Psoas muscle (tissue), 7 donors: ENCODE measurements at regions not wholly inside any gene's neighbourhood (a gene's known extent, or its start where the extent isn't known, plus 50 kb on each side); places are given as distances from the start of the nearest gene placed in this dataset.

Source experiments
- ATAC-seq, 4 donors: fragments of 200-7000 bp; cut with Tn5 transposase; one replicate each; pipeline ENCODE4 v1.9.1; 2020; ENCODE audit warnings: moderate library complexity in 3 of 4, mild to moderate bottlenecking in 2 of 4
- DNase-seq, 2 donors: peaks; one replicate each; pipeline ENCODE4 v3.0.0-alpha.2; 2020
- H3K27ac ChIP-seq: fragments of 200-600 bp; one replicate; pipeline ENCODE4 v1.8.0; 2022
- H3K27me3 ChIP-seq, 3 donors: fragments of 200-600 bp in 1 of 3; one replicate each; pipeline versions ENCODE4 v1.6.1 to v1.8.0; 2013 to 2022; ENCODE audit warnings: low read length in 2 of 3, mild to moderate bottlenecking in 2 of 3, moderate library complexity in 1 of 3; ENCODE audit not compliant: insufficient read depth in 3 of 3
- H3K36me3 ChIP-seq, 2 donors: fragments of 200-600 bp in 1 of 2; one replicate each; pipeline versions ENCODE4 v1.6.1 to v1.8.0; 2013 to 2022; ENCODE audit warnings: low read depth in 1 of 2, mild to moderate bottlenecking in 1 of 2, moderate library complexity in 1 of 2; ENCODE audit not compliant: insufficient read depth in 1 of 2
- H3K4me1 ChIP-seq: fragments of 200-600 bp; one replicate; pipeline ENCODE4 v1.8.0; 2022
- H3K4me3 ChIP-seq: fragments of 200-600 bp; one replicate; pipeline ENCODE4 v1.8.0; 2022; ENCODE audit warnings: mild to moderate bottlenecking
- H3K9me3 ChIP-seq: fragments of 200-600 bp; one replicate; pipeline ENCODE4 v1.8.0; 2022
- CTCF ChIP-seq: fragments of 200-600 bp; IDR thresholded peaks from one replicate; pipeline ENCODE4 v1.8.0; 2022; ENCODE audit warnings: antibody characterized with exemption
- WGBS, 3 donors: extraction: QIAGEN DNeasy Blood & Tissue Kit; methylation state at CpG; one replicate each; pipeline versions ENCODE4 v1.1.6 to v1.1.7; 2013; 5-methylcytosine and 5-hydroxymethylcytosine counted together
- intact Hi-C, 2 donors: fragments of 100-400 bp; cut with DNase I; formaldehyde crosslinking; loops; one replicate each; pipeline versions ENCODE4 v1.11.0 to v1.14.2; 2022
- donor health status: healthy with polysubstance abuse.
- donor health status: DM: no; HTN: no; CAD: no; lungs with moderate emphysema.
- donor health status: Bipolar disorder and iron deficiency.
- donor health status: healthy.
- donor health status: DM: yes; HTN: yes; CAD: no.
- donor health status: DM: no; HTN: no; CAD: no.
- donor health status: DM: yes; HTN: yes; CAD: no.

GRCh38 chr5:165004175-165004574 lies 1498.8 kb downstream of the MAT2B start:
- no peaks in the 10 kb centered on the region for H3K9me3 ChIP-seq
- no peak overlapping the region for H3K4me3 ChIP-seq
- WGBS, 3 donors = 86 to 96% (median 94%) methylated on average over 2 of the region's 2 CpGs
- no peaks in the 10 kb centered on the region for H3K36me3 ChIP-seq
- ATAC-seq (no peak), DNase-seq (no peak)
- H3K27ac ChIP-seq = no peak overlapping the region
- TF ChIP-seq CTCF = no peak
- intact Hi-C loops = no loop called here
- no peaks in the 10 kb centered on the region for H3K27me3 ChIP-seq
- no peaks in the 10 kb centered on the region for H3K4me1 ChIP-seq

GRCh38 chr5:165014439-165014838 lies 1509.0 kb downstream of the MAT2B start:
- no peaks in the 10 kb centered on the region for H3K36me3 ChIP-seq
- H3K4me3 ChIP-seq = no peak overlapping the region
- H3K27ac ChIP-seq = no peak overlapping the region
- 77 to 86% (median 80%) methylated on average over 5 of the region's 5 CpGs for WGBS, 3 donors
- no peak for ATAC-seq
- no peaks in the 10 kb centered on the region for H3K4me1 ChIP-seq
- DNase-seq = no peak
- H3K27me3 ChIP-seq = no peaks in the 10 kb centered on the region
- TF ChIP-seq CTCF = no peak
- H3K9me3 ChIP-seq = no peaks in the 10 kb centered on the region
- intact Hi-C loops = no loop called here

GRCh38 chr5:165015126-165015525 lies 1509.7 kb downstream of the MAT2B start:
- H3K27ac ChIP-seq = no peak overlapping the region
- H3K27me3 ChIP-seq = no peaks in the 10 kb centered on the region
- no peak for ATAC-seq
- H3K4me1 ChIP-seq = no peaks in the 10 kb centered on the region
- H3K4me3 ChIP-seq = no peak overlapping the region
- H3K9me3 ChIP-seq = no peaks in the 10 kb centered on the region
- no peak for DNase-seq
- 37 to 44% (median 42%) methylated on average over 2 of the region's 2 CpGs for WGBS, 3 donors
- no peak for TF ChIP-seq CTCF
- intact Hi-C loops = no loop called here
- no peaks in the 10 kb centered on the region for H3K36me3 ChIP-seq

GRCh38 chr5:165015547-165015946 lies 1510.1 kb downstream of the MAT2B start:
- no peaks in the 10 kb centered on the region for H3K4me1 ChIP-seq
- intact Hi-C loops = no loop called here
- H3K36me3 ChIP-seq = no peaks in the 10 kb centered on the region
- WGBS, 3 donors = 53 to 76% (median 63%) methylated on average over 4 of the region's 4 CpGs
- H3K27me3 ChIP-seq = no peaks in the 10 kb centered on the region
- no peak overlapping the region for H3K27ac ChIP-seq
- no peaks in the 10 kb centered on the region for H3K9me3 ChIP-seq
- H3K4me3 ChIP-seq = no peak overlapping the region
- ATAC-seq (no peak), DNase-seq (no peak)
- no peak for TF ChIP-seq CTCF

- ATAC-seq = no peak
- no peaks in the 10 kb centered on the region for H3K4me1 ChIP-seq
These were observed 1521.6 kb downstream of the MAT2B start for GRCh38 chr5:165026971-165027370.

More at GRCh38 chr5:165026971-165027370, 1521.6 kb downstream of the MAT2B start:
- no peak overlapping the region for H3K4me3 ChIP-seq
- intact Hi-C loops = no loop called here
- TF ChIP-seq CTCF = no peak
- no peaks in the 10 kb centered on the region for H3K27me3 ChIP-seq
- H3K9me3 ChIP-seq = peaks cover 8% of the 10 kb centered on the region
- 82 to 94% (median 83%) methylated on average over 1 of the region's 1 CpG for WGBS, 3 donors
- H3K36me3 ChIP-seq = no peaks in the 10 kb centered on the region
- no peak overlapping the region for H3K27ac ChIP-seq
- DNase-seq = no peak
